Mesendoderm (in vitro differentiated cells): ENCODE measurements at regions not wholly inside any gene's neighbourhood (a gene's known extent, or its start where the extent isn't known, plus 50 kb on each side); places are given as distances from the start of the nearest gene placed in this dataset.
"Not testable (repeated sequence)": the region's sequence is repeated elsewhere in the genome, so short reads cannot be mapped to it uniquely, and the experiment has no call there.

Experiments used
- DNase-seq: peaks from one replicate; pipeline ENCODE4 v3.0.0; 2013
- H2AK5ac ChIP-seq: 2 replicates; pipeline ENCODE4 v1.6.1; 2013; ENCODE audit warnings: low read length, inconsistent platforms
- H2BK120ac ChIP-seq: 2 replicates; pipeline ENCODE4 v1.6.1; 2013; ENCODE audit warnings: low read depth, mild to moderate bottlenecking, low read length, moderate library complexity, mixed read lengths
- H2BK15ac ChIP-seq: replicated peaks from 2 replicates; pipeline ENCODE4 v1.6.1; 2013; ENCODE audit warnings: low read depth, mild to moderate bottlenecking, moderate library complexity
- H2BK5ac ChIP-seq: 2 replicates; pipeline ENCODE4 v1.6.1; 2013; ENCODE audit warnings: low read length, inconsistent platforms
- H3K18ac ChIP-seq: 2 replicates; pipeline ENCODE4 v1.6.1; 2013; ENCODE audit warnings: mild to moderate bottlenecking, low read length, mixed read lengths
- H3K23ac ChIP-seq: one replicate; pipeline ENCODE4 v1.6.1; 2013; ENCODE audit warnings: low read length
- H3K27ac ChIP-seq: 2 replicates; pipeline ENCODE4 v1.5.1; 2013; ENCODE audit warnings: low read depth, mild to moderate bottlenecking, inconsistent platforms, low read length, moderate library complexity
- H3K27me3 ChIP-seq: 2 replicates; pipeline ENCODE4 v1.6.1; 2013; ENCODE audit warnings: low read length, control low read depth, mild to moderate bottlenecking, inconsistent platforms; ENCODE audit not compliant: insufficient read depth, poor library complexity
- H3K36me3 ChIP-seq: 2 replicates; pipeline ENCODE4 v1.6.1; 2013; ENCODE audit warnings: low read length, inconsistent platforms; ENCODE audit not compliant: control insufficient read depth, insufficient read depth
- H3K4ac ChIP-seq: one replicate; pipeline ENCODE4 v1.6.1; 2013; ENCODE audit warnings: low read depth, mild to moderate bottlenecking, low read length, moderate library complexity
- H3K4me1 ChIP-seq: 2 replicates; pipeline ENCODE4 v1.6.1; 2013; ENCODE audit warnings: low read depth, low read length, inconsistent platforms; ENCODE audit not compliant: control insufficient read depth
- H3K4me2 ChIP-seq: 2 replicates; pipeline ENCODE4 v1.6.1; 2013; ENCODE audit warnings: low read length
- H3K4me3 ChIP-seq: 2 replicates; pipeline ENCODE4 v1.5.1; 2013; ENCODE audit warnings: mild to moderate bottlenecking, low read length
- H3K56ac ChIP-seq: one replicate; pipeline ENCODE4 v1.6.1; 2013; ENCODE audit warnings: low read length
- H3K79me1 ChIP-seq: 2 replicates; pipeline ENCODE4 v1.6.1; 2013; ENCODE audit warnings: low read length, inconsistent platforms
- H3K79me2 ChIP-seq: 2 replicates; pipeline ENCODE4 v1.6.1; 2013; ENCODE audit warnings: mild to moderate bottlenecking, low read length; ENCODE audit not compliant: control insufficient read depth, insufficient read depth
- H3K9ac ChIP-seq: 2 replicates; pipeline ENCODE4 v1.6.1; 2013; ENCODE audit warnings: low read length, inconsistent platforms
- H4K5ac ChIP-seq: one replicate; pipeline ENCODE4 v1.6.1; 2013; ENCODE audit warnings: low read length
- H4K8ac ChIP-seq: one replicate; pipeline ENCODE4 v1.6.1; 2013; ENCODE audit warnings: low read depth, mild to moderate bottlenecking, control low read depth, low read length, moderate library complexity
- WGBS: extraction: QIAGEN DNeasy Blood & Tissue Kit; methylation state at CpG from one replicate; pipeline ENCODE4 v1.1.7; 2013; ENCODE audit warnings: low lambda C conversion rate, missing lambda C conversion rate; ENCODE audit not compliant: insufficient coverage; ENCODE audit errors: extremely low coverage; 5-methylcytosine and 5-hydroxymethylcytosine counted together

GRCh38 chr4:162839814-162840213 is 326.9 kb downstream of the NAF1 start:
- no peak overlapping the region for H3K27ac ChIP-seq
- DNase-seq: peak; percentile 48
- no peak overlapping the region for H3K23ac ChIP-seq
- no peak overlapping the region for H3K4ac ChIP-seq
- no peak overlapping the region for H4K5ac ChIP-seq
- no peak overlapping the region for H2AK5ac ChIP-seq
- no peaks in the 10 kb centered on the region for H3K79me1 ChIP-seq
- H3K36me3 ChIP-seq: no peaks in the 10 kb centered on the region
- no peaks in the 10 kb centered on the region for H3K4me1 ChIP-seq
- H4K8ac ChIP-seq: no peak overlapping the region
- H3K9ac ChIP-seq: no peak overlapping the region
- no peak overlapping the region for H2BK15ac ChIP-seq
- H2BK5ac ChIP-seq: no peak overlapping the region
- H3K18ac ChIP-seq: no peak overlapping the region
- H3K79me2 ChIP-seq: no peaks in the 10 kb centered on the region
- no peak overlapping the region for H3K4me2 ChIP-seq
- H3K56ac ChIP-seq: no peak overlapping the region
- H3K27me3 ChIP-seq: no peaks in the 10 kb centered on the region
- H3K4me3 ChIP-seq: no peak overlapping the region
- WGBS: no CpG with 5 or more reads among the region's 4 CpGs
- no peak overlapping the region for H2BK120ac ChIP-seq

GRCh38 chr4:162838671-162839070 is 328.0 kb downstream of the NAF1 start:
- Histone ChIP-seq H4K5ac (no peak overlapping the region), H4K8ac (no peak overlapping the region), H3K18ac (no peak overlapping the region), H2BK15ac (no peak overlapping the region), H3K23ac (no peak overlapping the region), H3K27ac (no peak overlapping the region), H3K4me3 (no peak overlapping the region), H2AK5ac (no peak overlapping the region), H2BK120ac (no peak overlapping the region), H2BK5ac (no peak overlapping the region), H3K56ac (no peak overlapping the region), H3K9ac (no peak overlapping the region), H3K79me1 (no peaks in the 10 kb centered on the region), H3K79me2 (no peaks in the 10 kb centered on the region), H3K4me2 (no peak overlapping the region), H3K4ac (no peak overlapping the region), H3K4me1 (no peaks in the 10 kb centered on the region), H3K27me3 (no peaks in the 10 kb centered on the region), H3K36me3 (no peaks in the 10 kb centered on the region)
- no CpG with 5 or more reads among the region's 1 CpG for WGBS
- no peak for DNase-seq

GRCh38 chr4:162837679-162838078 is 329.0 kb downstream of the NAF1 start:
- Histone ChIP-seq H4K5ac (no peak overlapping the region), H3K27me3 (no peaks in the 10 kb centered on the region), H3K27ac (no peak overlapping the region)

GRCh38 chr4:162837241-162837640 is 329.4 kb downstream of the NAF1 start:
- Histone ChIP-seq H2AK5ac (no peak overlapping the region), H3K36me3 (no peaks in the 10 kb centered on the region), H3K79me1 (no peaks in the 10 kb centered on the region), H3K4me2 (no peak overlapping the region), H2BK5ac (no peak overlapping the region), H2BK120ac (no peak overlapping the region), H3K27me3 (no peaks in the 10 kb centered on the region), H3K18ac (no peak overlapping the region), H3K27ac (no peak overlapping the region), H3K4me1 (no peaks in the 10 kb centered on the region), H3K56ac (no peak overlapping the region), H3K79me2 (no peaks in the 10 kb centered on the region), H4K5ac (no peak overlapping the region), H4K8ac (no peak overlapping the region), H3K23ac (no peak overlapping the region), H3K4me3 (no peak overlapping the region), H3K9ac (no peak overlapping the region), H2BK15ac (no peak overlapping the region), H3K4ac (no peak overlapping the region)
- DNase-seq: no peak
- no CpG with 5 or more reads among the region's 1 CpG for WGBS

More at GRCh38 chr4:162837679-162838078, 329.0 kb downstream of the NAF1 start:
- H3K23ac ChIP-seq: no peak overlapping the region
- H3K36me3 ChIP-seq: no peaks in the 10 kb centered on the region
- DNase-seq: no peak
- no peak overlapping the region for H3K4ac ChIP-seq
- no peak overlapping the region for H3K18ac ChIP-seq
- H3K9ac ChIP-seq: no peak overlapping the region
- WGBS: no CpG with 5 or more reads among the region's 1 CpG
- no peak overlapping the region for H2BK15ac ChIP-seq
- H3K4me1 ChIP-seq: no peaks in the 10 kb centered on the region
- no peak overlapping the region for H3K56ac ChIP-seq
- H2BK5ac ChIP-seq: no peak overlapping the region
- no peaks in the 10 kb centered on the region for H3K79me1 ChIP-seq
- no peak overlapping the region for H2BK120ac ChIP-seq
- H3K4me3 ChIP-seq: no peak overlapping the region
- no peaks in the 10 kb centered on the region for H3K79me2 ChIP-seq
- no peak overlapping the region for H3K4me2 ChIP-seq
- H4K8ac ChIP-seq: no peak overlapping the region
- H2AK5ac ChIP-seq: no peak overlapping the region

- Histone ChIP-seq H2AK5ac (no peak overlapping the region), H4K8ac (no peak overlapping the region), H2BK15ac (no peak overlapping the region), H3K79me1 (no peaks in the 10 kb centered on the region), H3K23ac (no peak overlapping the region), H3K36me3 (no peaks in the 10 kb centered on the region), H3K79me2 (no peaks in the 10 kb centered on the region), H2BK120ac (no peak overlapping the region), H3K56ac (no peak overlapping the region), H3K4me3 (no peak overlapping the region), H3K27ac (no peak overlapping the region), H3K4me2 (no peak overlapping the region), H2BK5ac (no peak overlapping the region), H4K5ac (no peak overlapping the region), H3K18ac (no peak overlapping the region), H3K9ac (no peak overlapping the region), H3K4ac (no peak overlapping the region), H3K27me3 (no peaks in the 10 kb centered on the region), H3K4me1 (no peaks in the 10 kb centered on the region)
- no CpG with 5 or more reads among the region's 2 CpGs for WGBS
- DNase-seq: no peak
Observed at GRCh38 chr4:162836773-162837172, 329.9 kb downstream of the NAF1 start.

GRCh38 chr4:162836258-162836657 is 330.4 kb downstream of the NAF1 start:
- H3K27me3 ChIP-seq, H3K4me3 ChIP-seq, H2BK15ac ChIP-seq, H3K4me2 ChIP-seq, H3K23ac ChIP-seq, H3K4me1 ChIP-seq, H4K5ac ChIP-seq, H2BK5ac ChIP-seq, H3K4ac ChIP-seq, H4K8ac ChIP-seq, H3K27ac ChIP-seq, H3K79me1 ChIP-seq, H3K18ac ChIP-seq, H2BK120ac ChIP-seq, H3K9ac ChIP-seq, H3K79me2 ChIP-seq, H2AK5ac ChIP-seq, DNase-seq, H3K56ac ChIP-seq, H3K36me3 ChIP-seq: not testable (repeated sequence)
- WGBS: no CpG with 5 or more reads among the region's 6 CpGs
